ENCODE measurements at regions not wholly inside any gene's neighbourhood (a gene's known extent, or its start where the extent isn't known, plus 50 kb on each side); places are given as distances from the start of the nearest gene placed in this dataset.

DNA sequence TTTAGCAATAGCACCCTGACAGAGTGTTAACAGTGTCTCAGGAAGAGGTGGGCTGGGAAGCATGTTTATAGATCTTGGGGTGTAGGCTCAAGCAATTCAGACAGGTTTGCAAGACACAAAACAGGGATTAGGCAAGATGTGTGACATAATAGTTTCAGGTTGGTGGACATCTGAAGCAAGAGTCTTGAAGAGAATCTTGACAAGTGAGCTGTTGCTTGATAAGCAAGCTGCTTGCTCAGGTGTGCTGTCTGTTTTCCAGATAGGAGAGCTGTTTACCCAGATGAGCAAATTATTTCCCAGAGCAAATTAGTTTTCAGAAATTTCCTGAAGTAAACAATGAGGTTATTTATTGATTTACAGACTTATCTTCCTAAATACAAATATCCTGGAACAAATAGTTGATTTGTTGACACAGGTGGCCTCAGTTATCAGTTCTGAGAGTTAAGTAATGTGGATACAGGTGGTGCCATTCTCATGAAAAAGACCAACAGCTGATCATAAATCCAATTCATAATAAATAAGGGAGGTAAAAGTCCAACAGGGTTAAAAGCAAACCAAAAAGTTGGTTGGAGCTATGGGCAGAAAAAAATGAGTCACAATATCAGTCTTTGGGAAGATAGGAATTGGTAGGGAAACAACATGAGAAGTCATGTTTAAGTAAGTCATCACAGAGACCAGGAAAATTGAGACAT is 437.3 kb downstream of the TBL1XR1 start:
- intact Hi-C loops (cut with micrococcal nuclease): no loop called here
- H3K4me1 Mint-ChIP-seq (ENCODE audit: low read depth): no peaks in the 10 kb centered on the region
- no peak overlapping the region for H3K4me3 Mint-ChIP-seq
- no peaks in the 10 kb centered on the region for H3K9me3 Mint-ChIP-seq
- DNase-seq (ENCODE audit: low spot score): no peak
- no peaks in the 10 kb centered on the region for H3K36me3 Mint-ChIP-seq (ENCODE audit: low read depth)
- no peaks in the 10 kb centered on the region for H3K27me3 Mint-ChIP-seq (ENCODE audit: insufficient read depth)
- H3K27ac Mint-ChIP-seq: no peak overlapping the region

GRCh38 chr3:176757429-176757828 is 439.9 kb downstream of the TBL1XR1 start:
- intact Hi-C loops (cut with micrococcal nuclease): no loop called here
- Mint-ChIP-seq H3K27me3 (ENCODE audit: insufficient read depth) (no peaks in the 10 kb centered on the region), H3K4me3 (no peak overlapping the region)

GRCh38 chr3:176755977-176756376 is 441.3 kb downstream of the TBL1XR1 start:
- Mint-ChIP-seq H3K9me3 (no peaks in the 10 kb centered on the region), H3K4me3 (no peak overlapping the region), H3K27ac (no peak overlapping the region), H3K27me3 (ENCODE audit: insufficient read depth) (no peaks in the 10 kb centered on the region), H3K36me3 (ENCODE audit: low read depth) (no peaks in the 10 kb centered on the region), H3K4me1 (ENCODE audit: low read depth) (no peaks in the 10 kb centered on the region)
- no peak for DNase-seq (ENCODE audit: low spot score)
- intact Hi-C loops (cut with micrococcal nuclease): no loop called here

More at GRCh38 chr3:176757429-176757828, 439.9 kb downstream of the TBL1XR1 start:
- Mint-ChIP-seq H3K9me3 (no peaks in the 10 kb centered on the region), H3K4me1 (ENCODE audit: low read depth) (no peaks in the 10 kb centered on the region), H3K27ac (no peak overlapping the region), H3K36me3 (ENCODE audit: low read depth) (no peaks in the 10 kb centered on the region)
- DNase-seq (ENCODE audit: low spot score): no peak

- Mint-ChIP-seq H3K4me3 (no peak overlapping the region), H3K36me3 (ENCODE audit: low read depth) (no peaks in the 10 kb centered on the region), H3K27me3 (ENCODE audit: insufficient read depth) (no peaks in the 10 kb centered on the region), H3K4me1 (ENCODE audit: low read depth) (no peaks in the 10 kb centered on the region), H3K9me3 (no peaks in the 10 kb centered on the region), H3K27ac (no peak overlapping the region)
- intact Hi-C loops (cut with micrococcal nuclease): no loop called here
- no peak for DNase-seq (ENCODE audit: low spot score)
These were observed 441.7 kb downstream of the TBL1XR1 start for GRCh38 chr3:176755552-176755951.

- no peak for DNase-seq (ENCODE audit: low spot score)
- no peak overlapping the region for H3K4me3 Mint-ChIP-seq
- H3K27me3 Mint-ChIP-seq (ENCODE audit: insufficient read depth): no peaks in the 10 kb centered on the region
- no peak overlapping the region for H3K27ac Mint-ChIP-seq
- intact Hi-C loops (cut with micrococcal nuclease): no loop called here
- H3K36me3 Mint-ChIP-seq (ENCODE audit: low read depth): no peaks in the 10 kb centered on the region
- H3K4me1 Mint-ChIP-seq (ENCODE audit: low read depth): no peaks in the 10 kb centered on the region
- H3K9me3 Mint-ChIP-seq: no peaks in the 10 kb centered on the region
These were observed 455.6 kb downstream of the TBL1XR1 start for GRCh38 chr3:176741664-176742047.

DNA sequence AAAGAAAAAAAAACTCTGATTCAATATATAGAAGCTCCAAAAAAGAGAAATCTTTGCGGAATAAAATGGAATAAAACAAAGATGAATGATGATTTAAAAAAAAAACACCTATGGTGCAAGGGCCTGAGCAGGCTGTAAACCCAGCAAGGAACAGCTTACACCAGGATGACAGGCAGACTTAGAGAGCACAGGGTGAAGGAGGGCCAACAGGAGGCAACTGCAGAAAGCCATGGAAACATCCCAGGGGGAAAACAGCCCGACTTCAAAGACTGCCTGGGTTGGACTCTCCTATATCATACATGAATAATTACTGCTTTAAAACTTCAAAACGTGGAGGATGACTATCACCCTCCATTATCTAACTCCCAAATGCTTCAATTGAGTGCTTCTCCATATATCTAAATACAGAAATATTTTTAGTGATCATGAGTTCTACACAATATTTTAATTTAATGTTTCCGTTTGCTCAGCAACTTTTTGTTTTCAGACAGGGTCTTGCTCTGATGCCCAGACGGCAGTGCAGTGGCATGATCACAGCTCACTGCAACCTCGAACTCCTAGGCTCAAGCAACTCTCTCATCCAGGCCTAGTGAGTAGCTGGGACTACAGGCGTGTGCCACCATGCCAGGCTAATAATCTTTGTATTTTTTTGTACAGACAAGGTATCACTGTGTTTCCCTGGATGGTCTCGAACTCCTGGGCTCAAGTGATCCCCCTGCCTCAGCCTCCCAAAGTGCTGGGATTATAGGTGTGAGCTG is 456.2 kb downstream of the TBL1XR1 start:
- Mint-ChIP-seq H3K4me1 (ENCODE audit: low read depth) (no peaks in the 10 kb centered on the region), H3K4me3 (no peak overlapping the region), H3K36me3 (ENCODE audit: low read depth) (no peaks in the 10 kb centered on the region), H3K27ac (no peak overlapping the region), H3K9me3 (no peaks in the 10 kb centered on the region), H3K27me3 (ENCODE audit: insufficient read depth) (no peaks in the 10 kb centered on the region)
- intact Hi-C loops (cut with micrococcal nuclease): no loop called here
- DNase-seq (ENCODE audit: low spot score): no peak

GRCh38 chr3:176739159-176739558 is 458.1 kb downstream of the TBL1XR1 start:
- H3K27me3 Mint-ChIP-seq (ENCODE audit: insufficient read depth): no peaks in the 10 kb centered on the region
- intact Hi-C loops (cut with micrococcal nuclease): no loop called here
- H3K36me3 Mint-ChIP-seq (ENCODE audit: low read depth): no peaks in the 10 kb centered on the region
- no peak overlapping the region for H3K4me3 Mint-ChIP-seq
- no peaks in the 10 kb centered on the region for H3K4me1 Mint-ChIP-seq (ENCODE audit: low read depth)
- H3K27ac Mint-ChIP-seq: no peak overlapping the region
- H3K9me3 Mint-ChIP-seq: no peaks in the 10 kb centered on the region
- DNase-seq (ENCODE audit: low spot score): no peak

DNA sequence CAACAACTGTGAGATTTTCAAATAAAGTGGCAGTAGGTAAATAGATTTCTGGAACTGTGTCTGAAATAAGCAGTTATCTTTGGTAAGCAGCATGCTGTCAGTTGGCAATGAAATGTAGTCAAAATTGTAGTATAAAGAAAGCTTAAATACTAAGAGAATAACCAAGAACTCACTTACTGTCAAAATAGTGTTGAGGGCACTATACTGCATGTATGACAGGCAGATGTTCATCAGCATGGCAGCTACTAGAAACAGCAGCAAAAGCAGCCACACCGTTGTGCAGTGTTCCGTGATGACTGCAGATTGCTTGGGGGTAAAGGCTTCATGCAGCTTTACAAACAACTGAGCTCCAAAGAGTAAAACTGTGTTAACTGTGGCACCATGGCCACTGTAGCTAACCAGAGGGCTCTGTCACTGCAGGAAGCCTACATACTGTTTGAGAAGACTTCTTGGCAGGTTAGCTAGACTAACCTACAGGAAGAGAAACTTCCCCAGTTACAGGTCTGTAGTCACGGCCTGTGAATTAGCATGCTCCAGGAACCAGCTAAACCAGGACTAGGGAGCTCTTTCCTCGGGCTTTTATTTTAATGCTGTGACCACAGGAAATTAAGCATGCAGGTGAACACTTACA is 459.7 kb downstream of the TBL1XR1 start:
- intact Hi-C loops (cut with micrococcal nuclease): no loop called here
- H3K4me1 Mint-ChIP-seq (ENCODE audit: low read depth): no peaks in the 10 kb centered on the region
- no peak overlapping the region for H3K4me3 Mint-ChIP-seq
- no peaks in the 10 kb centered on the region for H3K36me3 Mint-ChIP-seq (ENCODE audit: low read depth)
- DNase-seq (ENCODE audit: low spot score): no peak
- no peaks in the 10 kb centered on the region for H3K27me3 Mint-ChIP-seq (ENCODE audit: insufficient read depth)
- no peaks in the 10 kb centered on the region for H3K9me3 Mint-ChIP-seq
- H3K27ac Mint-ChIP-seq: no peak overlapping the region

- Mint-ChIP-seq H3K9me3 (no peaks in the 10 kb centered on the region), H3K27me3 (ENCODE audit: insufficient read depth) (no peaks in the 10 kb centered on the region), H3K4me1 (ENCODE audit: low read depth) (no peaks in the 10 kb centered on the region), H3K27ac (no peak overlapping the region), H3K4me3 (no peak overlapping the region), H3K36me3 (ENCODE audit: low read depth) (no peaks in the 10 kb centered on the region)
- DNase-seq (ENCODE audit: low spot score): no peak
- intact Hi-C loops (cut with micrococcal nuclease): no loop called here
These were observed 463.1 kb downstream of the TBL1XR1 start for GRCh38 chr3:176734146-176734545.

DNA sequence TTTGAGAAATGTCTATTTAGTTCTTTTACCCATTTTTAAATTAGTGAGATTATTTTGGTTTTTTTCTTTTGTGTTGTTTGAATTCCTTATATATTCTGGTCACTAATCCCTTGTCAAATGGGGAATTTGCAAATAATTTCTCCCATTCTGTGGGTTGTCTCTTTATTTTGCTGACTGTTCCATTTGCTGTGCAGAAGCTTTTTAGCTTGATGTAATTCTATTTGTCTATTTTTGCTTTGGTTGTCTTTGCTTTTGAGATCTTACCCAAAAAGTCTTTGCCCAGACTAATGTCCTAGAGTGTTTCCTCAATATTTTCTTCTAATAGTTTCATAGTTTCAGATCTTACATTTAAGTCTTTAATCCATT is 472.9 kb downstream of the TBL1XR1 start:
- no peak for DNase-seq (ENCODE audit: low spot score)
- Mint-ChIP-seq H3K27me3 (ENCODE audit: insufficient read depth) (peaks cover 2% of the 10 kb centered on the region), H3K36me3 (ENCODE audit: low read depth) (no peaks in the 10 kb centered on the region), H3K4me1 (ENCODE audit: low read depth) (no peaks in the 10 kb centered on the region), H3K4me3 (no peak overlapping the region), H3K9me3 (peaks cover 3% of the 10 kb centered on the region), H3K27ac (no peak overlapping the region)
- intact Hi-C loops (cut with micrococcal nuclease): no loop called here

DNA sequence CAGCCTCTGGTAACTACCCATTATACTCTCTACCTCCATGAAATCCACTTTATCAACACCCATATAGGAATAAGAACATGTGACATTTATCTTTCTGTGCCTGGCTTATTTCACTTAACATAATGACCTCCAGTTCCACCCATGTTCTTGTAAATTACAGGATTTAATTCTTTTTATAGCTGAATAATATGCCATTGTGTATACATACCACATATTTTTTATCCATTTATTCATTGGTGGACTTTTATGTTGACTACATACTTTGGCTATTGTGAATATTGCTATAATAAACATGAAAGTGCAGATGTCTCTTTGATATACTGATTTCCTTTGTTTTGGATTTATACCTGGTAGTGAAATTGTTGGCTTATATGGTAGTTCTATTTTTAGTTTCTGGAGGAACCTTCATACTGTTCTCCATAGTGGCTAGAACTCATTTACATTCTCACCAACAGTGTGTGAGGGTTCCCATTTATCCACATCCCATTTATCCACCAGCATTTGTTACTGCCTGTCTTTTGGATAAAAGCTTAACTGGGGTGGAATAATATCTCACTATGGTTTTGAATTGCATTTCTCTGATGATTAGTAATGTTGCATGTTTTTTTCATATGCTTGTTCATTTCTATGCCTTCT is 473.4 kb downstream of the TBL1XR1 start:
- intact Hi-C loops (cut with micrococcal nuclease): no loop called here
- H3K4me1 Mint-ChIP-seq (ENCODE audit: low read depth): no peaks in the 10 kb centered on the region
- H3K36me3 Mint-ChIP-seq (ENCODE audit: low read depth): no peaks in the 10 kb centered on the region
- peaks cover 3% of the 10 kb centered on the region for H3K9me3 Mint-ChIP-seq
- no peak for DNase-seq (ENCODE audit: low spot score)
- no peak overlapping the region for H3K27ac Mint-ChIP-seq
- H3K4me3 Mint-ChIP-seq: no peak overlapping the region
- peaks cover 2% of the 10 kb centered on the region for H3K27me3 Mint-ChIP-seq (ENCODE audit: insufficient read depth)

DNA sequence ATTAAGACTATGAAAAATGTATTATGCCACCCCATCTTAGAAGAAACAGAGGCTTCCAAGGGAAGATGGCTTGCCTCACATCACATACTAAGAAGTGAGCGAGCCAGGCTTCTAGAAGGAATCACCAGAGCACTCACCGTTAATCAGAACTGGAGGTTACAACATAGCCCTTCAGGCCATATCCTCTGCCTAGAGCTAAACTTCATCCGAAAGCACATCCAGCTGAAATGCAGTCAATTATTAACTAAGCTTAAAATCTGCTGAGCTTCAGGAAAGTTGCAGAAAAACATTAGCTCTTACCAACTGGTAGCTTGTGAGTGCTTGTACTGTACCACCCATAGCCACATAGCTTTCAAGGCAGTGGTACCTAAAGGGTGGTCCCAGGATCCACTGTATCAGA is 483.2 kb downstream of the TBL1XR1 start:
- Mint-ChIP-seq H3K4me1 (ENCODE audit: low read depth) (no peaks in the 10 kb centered on the region), H3K9me3 (no peaks in the 10 kb centered on the region), H3K27me3 (ENCODE audit: insufficient read depth) (no peaks in the 10 kb centered on the region), H3K4me3 (no peak overlapping the region), H3K36me3 (ENCODE audit: low read depth) (no peaks in the 10 kb centered on the region), H3K27ac (no peak overlapping the region)
- no peak for DNase-seq (ENCODE audit: low spot score)
- intact Hi-C loops (cut with micrococcal nuclease): no loop called here

DNA sequence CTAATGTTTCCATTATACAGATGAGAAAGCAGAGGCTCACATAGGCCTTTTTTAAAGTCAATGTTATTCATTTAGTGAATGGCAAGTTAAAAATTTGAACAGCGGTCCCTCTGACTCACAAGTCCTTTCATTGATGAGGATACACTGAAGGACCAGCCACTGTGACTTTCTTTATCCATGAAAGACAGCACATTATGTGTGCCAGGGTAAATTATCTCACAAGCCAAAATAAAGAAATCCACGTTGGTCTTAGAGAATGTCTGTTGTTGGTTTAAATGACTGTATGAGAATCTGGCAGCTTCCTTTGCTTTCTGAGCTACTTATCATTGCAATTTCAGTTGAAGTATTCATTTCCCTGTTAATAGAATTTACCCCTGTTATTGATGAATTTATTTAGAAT is 485.1 kb downstream of the TBL1XR1 start:
- no peaks in the 10 kb centered on the region for H3K4me1 Mint-ChIP-seq (ENCODE audit: low read depth)
- H3K9me3 Mint-ChIP-seq: no peaks in the 10 kb centered on the region
- DNase-seq (ENCODE audit: low spot score): no peak
- no peaks in the 10 kb centered on the region for H3K27me3 Mint-ChIP-seq (ENCODE audit: insufficient read depth)
- H3K36me3 Mint-ChIP-seq (ENCODE audit: low read depth): no peaks in the 10 kb centered on the region
- no peak overlapping the region for H3K4me3 Mint-ChIP-seq
- intact Hi-C loops (cut with micrococcal nuclease): no loop called here
- no peak overlapping the region for H3K27ac Mint-ChIP-seq

All from activated T-helper 1 cell treated with anti-CD3 and anti-CD28 coated beads, Interleukin-12 subunit alpha, Interleukin-12 subunit beta, Interleukin-2, Interleukin-4 antibody, amounts not matched to agents 30 ng/mL and 10 ng/mL and 1 ng/mL, durations not matched to agents 14 hours and 24 hours and 36 hours (primary cell).